ENCODE measurements at regions not wholly inside any gene's neighbourhood (a gene's known extent, or its start where the extent isn't known, plus 50 kb on each side); places are given as distances from the start of the nearest gene placed in this dataset.

- TF ChIP-seq CTCF (IDR thresholded peaks at IDR 0.05) (no peak), EZH2 (IDR thresholded peaks at IDR 0.05) (no peak)
These were observed 90.0 kb downstream of the FDX1 start for GRCh38 chr11:110519796-110520195.
